ENCODE measurements at regions not wholly inside any gene's neighbourhood (a gene's known extent, or its start where the extent isn't known, plus 50 kb on each side); places are given as distances from the start of the nearest gene placed in this dataset.

DNA sequence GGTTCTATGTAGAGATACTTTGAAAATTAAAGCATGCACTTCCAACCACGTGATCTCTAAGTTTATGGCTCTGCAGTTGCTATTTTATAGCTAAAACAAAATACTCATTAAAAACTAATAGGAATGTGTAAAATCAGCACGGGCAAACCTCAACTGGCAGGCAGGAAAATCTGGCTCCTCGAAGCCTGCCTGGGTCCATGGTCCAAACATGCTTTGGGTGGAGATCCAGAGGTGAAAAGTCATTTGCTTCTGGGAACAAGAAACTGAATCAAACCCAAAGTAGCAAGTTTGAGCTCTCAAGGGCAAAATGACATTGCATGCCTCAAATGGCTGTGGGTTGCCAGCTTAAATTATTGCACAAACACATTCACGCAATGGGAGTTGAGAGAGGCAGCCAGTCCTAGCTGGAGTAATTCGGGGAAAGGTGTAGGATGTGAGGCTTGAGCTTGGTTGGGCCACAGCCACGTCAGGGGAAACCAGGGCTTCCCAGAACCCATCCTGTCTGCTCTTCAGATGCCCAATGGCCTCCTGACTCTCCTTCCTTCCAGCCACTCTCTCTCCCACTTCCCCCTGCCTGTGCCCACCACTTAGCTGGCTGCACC is 75.2 kb upstream of the LCLAT1 start:
- no peak for DNase-seq

- no peak for DNase-seq
Measured at GRCh38 chr2:30372826-30373225, 74.2 kb upstream of the LCLAT1 start.

DNA sequence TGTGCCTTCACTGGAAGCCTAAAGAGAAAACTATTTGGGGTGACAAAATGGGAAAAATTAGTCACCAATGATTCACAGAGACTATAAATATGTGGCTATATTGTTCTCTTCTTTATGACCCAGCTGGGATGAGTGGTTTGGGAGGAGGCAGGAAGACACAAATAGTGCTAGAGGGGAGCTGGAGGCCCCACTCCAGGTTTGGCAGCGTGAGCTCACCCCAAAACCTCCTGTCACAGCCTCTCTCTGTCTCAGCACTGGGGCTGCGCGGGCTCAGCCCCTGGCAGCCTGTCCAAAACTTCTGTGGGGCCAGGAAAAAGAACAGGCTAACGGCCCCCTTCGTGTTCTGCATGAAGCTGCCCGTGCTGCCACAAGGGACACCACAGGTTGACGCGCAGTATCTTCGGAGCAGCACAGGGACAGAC is 73.2 kb upstream of the LCLAT1 start:
- no peak for DNase-seq

GRCh38 chr2:30374380-30374779 is 72.7 kb upstream of the LCLAT1 start:
- no peak for DNase-seq

DNA sequence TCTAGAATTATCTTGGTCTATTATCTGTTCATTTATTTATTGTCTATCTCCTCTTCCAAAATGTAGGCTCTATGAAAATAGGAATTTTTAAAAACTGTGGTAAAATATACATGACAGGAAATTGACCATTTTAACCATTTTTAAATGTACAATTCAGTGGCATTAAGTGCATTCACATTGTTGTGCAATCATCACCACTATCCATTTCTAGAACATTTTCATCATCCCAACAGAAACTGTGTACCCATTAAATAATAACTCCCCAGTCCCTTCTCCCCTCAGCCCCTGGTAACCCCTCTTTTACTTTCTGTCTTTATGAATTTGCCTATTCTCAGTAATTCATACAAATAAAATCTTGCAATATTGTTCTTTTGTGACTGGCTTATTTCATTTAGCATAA is 71.1 kb upstream of the LCLAT1 start:
- DNase-seq: no peak

DNA sequence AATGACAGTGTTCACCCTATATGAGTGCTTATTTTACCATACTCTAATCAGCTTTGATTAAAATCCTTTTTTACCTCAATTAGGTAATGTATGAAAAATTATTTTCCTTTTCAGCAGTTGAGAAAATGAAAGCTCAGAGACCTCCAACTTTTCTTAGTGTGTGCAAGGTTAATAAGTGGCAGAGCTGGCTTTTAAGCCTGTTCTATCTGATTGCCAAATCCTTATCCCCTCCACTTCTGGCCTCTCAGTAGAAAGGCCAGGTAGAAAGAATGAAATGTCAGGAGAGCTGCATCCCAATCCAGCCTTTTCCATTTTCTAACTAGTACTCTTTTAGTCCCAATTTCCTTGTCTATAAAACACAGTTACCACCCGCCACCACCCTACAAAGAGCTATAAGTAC is 67.6 kb upstream of the LCLAT1 start:
- DNase-seq: no peak

DNA sequence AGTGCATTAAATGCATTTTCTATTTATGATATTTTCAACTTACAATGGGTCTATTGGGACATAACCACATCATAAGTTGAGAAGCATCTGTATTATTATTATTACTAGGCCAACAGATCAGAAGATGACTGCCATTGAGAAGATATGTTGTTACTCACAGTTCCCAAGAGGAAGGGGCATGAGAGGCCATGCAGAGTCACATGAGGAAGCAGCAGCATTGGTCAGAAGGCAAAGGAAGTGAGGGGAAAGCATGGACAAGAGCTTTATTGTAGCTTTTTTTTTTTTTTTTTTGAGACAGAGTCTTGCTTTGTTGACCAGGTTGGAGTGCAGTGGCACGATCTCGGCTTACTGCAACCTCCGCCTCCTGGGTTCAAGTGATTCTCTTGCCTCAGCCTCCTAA is 66.2 kb upstream of the LCLAT1 start:
- DNase-seq: no peak

- no peak for DNase-seq
Measured at GRCh38 chr2:30382162-30382783, 64.8 kb upstream of the LCLAT1 start.

GRCh38 chr2:30382995-30383394 is 64.1 kb upstream of the LCLAT1 start:
- no peak for DNase-seq

DNA sequence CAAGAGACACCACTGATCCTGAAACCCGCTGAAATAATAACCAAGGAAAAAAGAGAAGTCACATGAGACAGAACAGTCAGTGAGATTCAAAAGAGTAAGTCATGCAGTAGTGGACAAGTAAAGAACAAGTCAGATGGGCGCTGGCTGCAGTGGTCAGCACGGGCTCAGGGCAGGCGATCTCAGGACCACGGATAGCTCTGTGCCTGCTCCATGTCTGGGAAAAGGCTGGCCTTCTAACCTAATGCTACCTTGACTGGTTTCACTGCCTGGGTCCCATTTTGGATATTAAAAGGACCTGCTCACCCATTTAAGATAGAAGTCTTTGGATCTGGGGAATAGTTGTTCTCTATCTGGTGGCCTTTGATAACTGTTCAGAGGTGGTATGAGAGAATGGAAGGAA is 61.7 kb upstream of the LCLAT1 start:
- no peak for DNase-seq

- DNase-seq: no peak
Measured at GRCh38 chr2:30392097-30392496, 54.9 kb upstream of the LCLAT1 start.

DNA sequence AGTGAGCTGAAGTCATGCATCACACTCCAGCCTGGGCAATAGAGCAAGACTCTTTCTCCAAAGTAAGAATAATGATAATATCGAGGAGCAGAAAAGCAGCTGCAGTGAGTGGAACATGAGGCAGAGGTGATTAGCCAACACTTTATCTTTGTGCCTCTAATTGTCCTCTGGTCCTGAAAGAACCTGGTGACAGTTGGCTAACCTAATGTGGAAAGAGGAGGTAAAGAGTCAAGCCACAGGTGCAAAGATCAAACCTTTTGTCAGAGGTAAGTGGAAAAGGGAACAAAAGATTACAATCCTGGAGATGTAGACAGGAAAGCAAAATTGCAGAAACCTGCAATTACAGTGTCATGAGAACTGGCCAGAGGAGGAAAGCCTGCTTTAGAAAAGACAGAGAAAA is 53.5 kb upstream of the LCLAT1 start:
- no peak for DNase-seq

GRCh38 chr2:30394096-30394495 is 53.0 kb upstream of the LCLAT1 start:
- DNase-seq: no peak

- DNase-seq: no peak
Measured at GRCh38 chr2:30396436-30397232, 50.4 kb upstream of the LCLAT1 start.

Measured in stimulated activated naive CD4-positive, alpha-beta T cell treated with Interleukin-2 at 50 U/mL for 16 hours (primary cell).